Fibroblast of villous mesenchyme (primary cell): ENCODE measurements at regions not wholly inside any gene's neighbourhood (a gene's known extent, or its start where the extent isn't known, plus 50 kb on each side); places are given as distances from the start of the nearest gene placed in this dataset.

Experiments used
- DNase-seq: peaks from one replicate; pipeline ENCODE4 v3.0.0-alpha.2; 2010; ENCODE audit warnings: low read depth
- H3K4me3 ChIP-seq: 2 replicates; pipeline ENCODE4 v1.5.1; 2011; ENCODE audit warnings: low read depth, mild to moderate bottlenecking, low read length
- TF ChIP-seq, protein P1 (sequence below): IDR thresholded peaks from 2 replicates; pipeline ENCODE4 v1.5.1; 2012; ENCODE audit warnings: low read depth, mild to moderate bottlenecking, low read length; ENCODE audit not compliant: insufficient read depth

GRCh38 chr20:48265791-48266190 is 480.5 kb upstream of the SULF2 start:
- H3K4me3 ChIP-seq, result no peak overlapping the region
- no peak for DNase-seq
- TF ChIP-seq, protein P1, sequence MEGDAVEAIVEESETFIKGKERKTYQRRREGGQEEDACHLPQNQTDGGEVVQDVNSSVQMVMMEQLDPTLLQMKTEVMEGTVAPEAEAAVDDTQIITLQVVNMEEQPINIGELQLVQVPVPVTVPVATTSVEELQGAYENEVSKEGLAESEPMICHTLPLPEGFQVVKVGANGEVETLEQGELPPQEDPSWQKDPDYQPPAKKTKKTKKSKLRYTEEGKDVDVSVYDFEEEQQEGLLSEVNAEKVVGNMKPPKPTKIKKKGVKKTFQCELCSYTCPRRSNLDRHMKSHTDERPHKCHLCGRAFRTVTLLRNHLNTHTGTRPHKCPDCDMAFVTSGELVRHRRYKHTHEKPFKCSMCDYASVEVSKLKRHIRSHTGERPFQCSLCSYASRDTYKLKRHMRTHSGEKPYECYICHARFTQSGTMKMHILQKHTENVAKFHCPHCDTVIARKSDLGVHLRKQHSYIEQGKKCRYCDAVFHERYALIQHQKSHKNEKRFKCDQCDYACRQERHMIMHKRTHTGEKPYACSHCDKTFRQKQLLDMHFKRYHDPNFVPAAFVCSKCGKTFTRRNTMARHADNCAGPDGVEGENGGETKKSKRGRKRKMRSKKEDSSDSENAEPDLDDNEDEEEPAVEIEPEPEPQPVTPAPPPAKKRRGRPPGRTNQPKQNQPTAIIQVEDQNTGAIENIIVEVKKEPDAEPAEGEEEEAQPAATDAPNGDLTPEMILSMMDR, result no peak

- TF ChIP-seq, protein P1, result no peak
- H3K4me3 ChIP-seq, result no peak overlapping the region
- DNase-seq, result no peak
Measured at GRCh38 chr20:48262955-48263354, 477.7 kb upstream of the SULF2 start.

DNA sequence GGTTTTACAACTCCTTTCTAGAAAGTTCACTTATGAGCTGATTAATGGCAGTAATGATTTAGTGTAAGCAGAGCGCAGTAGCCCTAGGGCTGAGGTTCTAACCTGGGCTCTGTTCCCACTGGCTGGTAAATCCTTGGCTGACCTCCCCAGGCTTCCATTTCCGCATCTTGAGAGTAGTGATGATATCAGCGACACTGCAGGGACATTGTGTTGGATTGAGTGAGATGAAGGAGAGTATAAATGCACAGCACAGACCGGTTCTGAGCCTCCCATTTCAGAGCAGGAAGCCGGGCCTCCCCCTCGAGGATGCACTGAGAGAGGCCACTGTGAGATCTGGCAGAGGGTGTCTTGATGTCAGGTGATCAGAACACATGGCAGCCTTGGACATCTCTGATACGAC is 477.2 kb upstream of the SULF2 start:
- TF ChIP-seq, protein P1, result no peak
- no peak overlapping the region for H3K4me3 ChIP-seq
- DNase-seq, result no peak

DNA sequence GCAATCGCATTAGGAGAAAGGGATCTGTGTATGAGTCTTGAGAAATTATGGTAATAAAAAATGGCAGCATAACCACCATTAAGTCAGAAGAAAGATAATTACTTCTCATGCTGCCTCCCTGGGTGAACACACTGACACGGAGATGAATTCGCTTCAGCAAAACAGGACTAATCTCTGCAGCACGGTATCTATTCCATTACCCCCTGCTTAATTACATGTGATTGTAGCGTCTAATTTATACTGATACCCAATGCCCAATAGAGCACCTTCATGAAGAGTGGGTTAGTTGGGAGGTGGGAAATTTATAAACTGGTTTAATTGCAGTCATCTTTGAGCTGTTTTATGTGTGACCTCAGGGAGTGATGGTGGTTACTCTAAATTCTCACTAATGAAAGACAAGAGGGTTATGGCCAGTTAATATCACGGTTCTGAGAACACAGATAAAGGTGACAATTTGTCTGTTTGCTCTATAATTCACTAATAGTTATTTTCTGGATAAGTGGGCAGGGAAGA is 476.2 kb upstream of the SULF2 start:
- H3K4me3 ChIP-seq, result no peak overlapping the region
- DNase-seq, result no peak
- TF ChIP-seq, protein P1, result no peak

DNA sequence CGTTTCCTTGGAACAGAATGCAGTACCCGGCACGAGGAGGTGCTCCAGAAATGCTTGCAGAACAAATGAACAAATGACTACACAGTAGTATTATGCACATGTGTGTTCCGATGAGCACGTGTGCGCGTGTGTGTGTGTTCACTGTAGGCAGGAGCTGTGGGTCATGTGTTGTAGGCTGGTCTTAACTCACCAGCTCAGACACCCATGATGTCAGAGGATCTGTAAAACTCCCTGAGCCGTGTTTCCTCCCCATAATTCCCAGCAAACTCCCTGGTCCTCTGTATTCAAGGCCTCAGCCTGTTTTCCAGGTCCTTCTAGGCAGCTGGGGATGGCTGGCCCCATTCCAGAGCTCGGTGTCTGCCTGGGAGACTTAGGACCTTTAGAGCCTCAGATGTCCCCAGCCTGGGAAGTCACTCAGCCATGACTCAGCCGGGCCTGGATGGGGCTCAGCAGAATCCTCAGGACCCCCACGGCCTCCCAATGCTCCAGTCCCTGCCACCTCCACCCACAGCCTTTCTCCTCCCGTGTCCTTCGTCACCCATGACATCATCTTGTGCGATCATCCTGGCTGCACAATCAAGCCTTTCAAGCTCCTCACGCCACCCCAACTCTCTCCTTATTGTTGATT is 475.0 kb upstream of the SULF2 start:
- no peak overlapping the region for H3K4me3 ChIP-seq
- TF ChIP-seq, protein P1, result no peak
- DNase-seq, result peak; percentile 9

GRCh38 chr20:48259456-48259855 is 474.2 kb upstream of the SULF2 start:
- DNase-seq, result no peak
- TF ChIP-seq, protein P1, result no peak
- H3K4me3 ChIP-seq, result no peak overlapping the region

DNA sequence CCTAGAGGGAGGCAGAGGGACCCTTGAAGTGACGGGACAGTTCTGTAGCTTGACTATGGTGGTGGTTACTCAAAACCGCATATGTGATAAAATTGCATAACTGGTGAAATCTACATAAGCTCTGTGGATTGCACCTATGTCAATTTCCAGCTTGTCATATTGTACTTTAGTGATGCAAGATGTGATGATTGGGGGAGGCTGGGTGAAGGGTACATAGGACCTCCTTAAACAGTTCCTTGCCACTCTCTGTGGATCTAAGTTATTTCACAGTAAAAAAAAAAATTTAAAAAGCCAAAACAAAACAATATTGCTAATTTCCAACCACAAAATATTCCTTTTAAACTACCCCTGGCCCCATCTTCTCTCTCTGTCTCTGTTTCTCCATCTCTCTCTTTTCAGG is 472.6 kb upstream of the SULF2 start:
- TF ChIP-seq, protein P1, result no peak
- no peak for DNase-seq
- no peak overlapping the region for H3K4me3 ChIP-seq
